ENCODE measurements at regions not wholly inside any gene's neighbourhood (a gene's known extent, or its start where the extent isn't known, plus 50 kb on each side); places are given as distances from the start of the nearest gene placed in this dataset.
"Not testable (repeated sequence)": the region's sequence is repeated elsewhere in the genome, so short reads cannot be mapped to it uniquely, and the experiment has no call there.

- DNase-seq (ENCODE audit: low read depth in 2 of 3, low spot score in 2 of 3): no peak
These were observed 934.4 kb upstream of the SLITRK1 start for GRCh38 chr13:84816567-84817105.

DNA sequence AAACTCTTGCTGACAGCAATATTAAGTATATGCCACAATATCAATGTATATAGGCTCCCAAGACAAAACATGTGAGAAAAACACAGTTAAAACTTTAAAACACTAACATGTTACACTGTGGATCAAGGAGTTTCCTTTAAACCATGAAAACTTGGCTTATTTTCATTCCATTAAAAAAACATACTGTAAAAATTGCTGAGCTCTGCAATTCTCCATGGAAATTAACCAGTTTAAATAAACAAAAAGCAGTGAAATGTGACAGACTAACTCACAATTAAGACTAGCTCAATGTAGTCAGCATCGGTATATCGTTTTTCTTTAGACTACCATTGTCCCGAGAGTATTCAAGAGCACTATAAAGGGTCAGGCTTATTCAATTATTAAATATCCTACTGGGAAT is 930.5 kb upstream of the SLITRK1 start:
- DNase-seq (ENCODE audit: low read depth in 2 of 3, low spot score in 2 of 3): no peak

DNA sequence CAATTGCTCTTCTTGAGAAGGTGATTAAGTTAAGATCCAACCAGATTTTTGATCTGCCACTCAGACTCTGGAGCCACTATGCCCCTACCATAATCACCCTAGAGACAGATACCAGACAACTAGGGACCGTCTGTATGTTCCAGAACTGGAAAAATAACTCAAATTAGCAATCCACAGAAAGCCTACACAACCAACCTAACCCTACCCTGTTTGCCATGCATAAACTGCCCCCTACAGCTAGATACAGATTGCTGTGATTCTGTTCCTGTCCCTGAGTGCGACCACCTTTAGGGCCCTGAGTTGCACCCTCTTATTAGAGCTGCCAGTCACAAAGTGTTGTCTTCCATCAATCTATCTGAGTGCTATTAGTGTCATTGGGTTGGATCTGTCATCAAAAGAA is 929.8 kb upstream of the SLITRK1 start:
- no peak for DNase-seq (ENCODE audit: low read depth in 2 of 3, low spot score in 2 of 3)

DNA sequence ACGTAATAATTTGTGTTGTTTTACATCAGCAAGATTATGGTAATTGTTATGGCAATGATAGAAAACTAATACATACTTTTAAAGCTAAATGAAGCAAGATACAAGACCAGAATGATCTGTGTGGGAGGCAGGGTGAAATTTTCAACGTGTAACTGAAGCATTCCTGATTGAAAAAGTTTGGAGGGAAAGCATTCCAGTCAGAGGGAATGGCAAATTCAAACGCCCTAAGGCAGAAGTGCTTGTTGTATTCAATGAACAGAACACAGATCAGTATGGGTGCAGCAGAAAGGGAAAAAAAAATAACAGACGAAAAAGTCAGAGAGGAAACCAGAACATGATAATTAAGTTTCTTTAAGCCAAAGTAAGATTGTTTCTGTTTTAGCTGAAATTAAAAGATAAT is 928.5 kb upstream of the SLITRK1 start:
- DNase-seq (ENCODE audit: low read depth in 2 of 3, low spot score in 2 of 3): no peak

GRCh38 chr13:84802073-84802472 is 919.8 kb upstream of the SLITRK1 start:
- no peak for DNase-seq (ENCODE audit: low read depth in 2 of 3, low spot score in 2 of 3)

- no peak for DNase-seq (ENCODE audit: low read depth in 2 of 3, low spot score in 2 of 3)
These were observed 902.3 kb upstream of the SLITRK1 start for GRCh38 chr13:84784443-84785153.

GRCh38 chr13:84777316-84777715 is 895.0 kb upstream of the SLITRK1 start:
- DNase-seq (ENCODE audit: low read depth in 2 of 3, low spot score in 2 of 3): no peak

GRCh38 chr13:84776593-84776992 is 894.3 kb upstream of the SLITRK1 start:
- DNase-seq (ENCODE audit: low read depth in 2 of 3, low spot score in 2 of 3): no peak

DNA sequence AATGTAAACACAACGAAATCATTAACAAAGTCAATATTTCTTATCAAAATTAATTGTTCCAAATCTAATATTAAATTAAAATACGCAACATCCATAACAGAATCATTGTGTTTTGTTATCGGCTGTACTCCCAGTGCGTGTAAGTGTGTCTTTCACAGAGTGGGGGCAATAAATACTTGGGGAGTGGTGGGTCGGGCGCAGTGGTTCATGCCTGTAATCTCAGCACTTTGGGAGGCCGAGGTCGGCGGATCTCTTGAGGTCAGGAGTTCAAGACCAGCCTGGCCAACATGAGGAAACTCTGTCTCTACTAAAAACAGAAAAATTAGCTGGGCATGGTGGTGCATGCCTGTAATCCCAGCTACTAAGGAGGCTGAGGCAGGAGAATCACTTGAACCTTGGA is 893.6 kb upstream of the SLITRK1 start:
- not testable (repeated sequence) for DNase-seq (ENCODE audit: low read depth in 2 of 3, low spot score in 2 of 3)

GRCh38 chr13:84774111-84774510 is 891.8 kb upstream of the SLITRK1 start:
- DNase-seq (ENCODE audit: low read depth in 2 of 3, low spot score in 2 of 3): no peak

- DNase-seq (ENCODE audit: low read depth in 2 of 3, low spot score in 2 of 3): no peak
These were observed 878.7 kb upstream of the SLITRK1 start for GRCh38 chr13:84760956-84761355.

DNA sequence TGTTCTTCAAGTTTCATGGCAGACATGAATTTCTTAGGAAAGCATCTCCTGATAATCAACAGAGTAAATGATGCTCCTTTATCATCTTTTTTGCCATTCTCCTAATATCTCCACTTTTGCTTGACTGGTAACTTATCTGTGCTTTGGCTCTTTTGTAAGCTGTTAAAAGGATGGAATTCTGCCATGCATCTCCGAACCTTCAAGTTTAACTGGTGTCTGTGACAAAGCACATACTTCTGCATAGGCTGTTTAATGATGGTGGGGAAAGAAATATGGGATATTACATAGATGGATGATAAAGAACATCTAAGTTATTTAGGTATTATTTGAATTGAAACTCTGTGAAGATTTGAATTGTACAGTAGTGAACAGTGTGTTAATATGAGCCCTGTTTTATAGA is 866.9 kb upstream of the SLITRK1 start:
- no peak for DNase-seq (ENCODE audit: low read depth in 2 of 3, low spot score in 2 of 3)

GRCh38 chr13:84745051-84745551 is 862.8 kb upstream of the SLITRK1 start:
- DNase-seq (ENCODE audit: low read depth in 2 of 3, low spot score in 2 of 3): no peak

DNA sequence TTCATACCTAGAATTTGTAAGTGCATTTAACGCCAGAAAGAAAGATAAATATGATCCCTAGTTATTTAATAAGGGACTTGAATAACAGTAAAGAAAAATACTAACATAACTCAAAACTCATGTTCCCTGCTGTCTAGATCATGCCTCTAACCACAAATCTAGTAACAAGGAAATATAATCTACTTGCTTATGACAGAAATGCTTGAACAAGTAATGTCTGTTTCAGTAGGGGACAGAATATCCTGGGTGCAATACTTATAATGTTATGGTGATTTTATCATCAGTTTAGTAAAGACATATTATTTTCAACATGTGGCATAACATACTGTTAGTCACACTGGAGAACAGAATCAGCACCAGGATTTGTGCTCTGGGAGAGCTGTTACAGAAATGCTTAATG is 861.9 kb upstream of the SLITRK1 start:
- DNase-seq (ENCODE audit: low read depth in 2 of 3, low spot score in 2 of 3): no peak

GRCh38 chr13:84741253-84741652 is 859.0 kb upstream of the SLITRK1 start:
- DNase-seq (ENCODE audit: low read depth in 2 of 3, low spot score in 2 of 3): no peak

GRCh38 chr13:84739021-84739420 is 856.7 kb upstream of the SLITRK1 start:
- no peak for DNase-seq (ENCODE audit: low read depth in 2 of 3, low spot score in 2 of 3)

DNA sequence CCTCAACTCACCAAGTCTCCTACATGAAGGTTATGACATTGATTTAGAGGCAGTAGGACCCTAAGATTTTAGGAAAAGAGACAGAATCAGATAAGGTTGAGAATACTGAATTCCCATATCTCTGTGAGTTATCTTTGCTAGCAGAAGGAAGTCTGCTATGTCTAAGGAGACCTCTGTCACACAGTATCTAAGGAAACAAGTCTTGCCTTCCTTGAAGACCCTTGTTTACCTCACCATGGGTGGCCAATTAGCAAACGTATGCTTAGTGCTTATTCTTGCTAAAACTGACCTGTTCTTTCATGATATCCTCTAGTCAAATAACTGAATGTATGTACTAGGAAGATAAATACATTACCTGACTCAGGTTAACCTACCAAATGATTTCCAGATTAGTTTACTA is 855.4 kb upstream of the SLITRK1 start:
- no peak for DNase-seq (ENCODE audit: low read depth in 2 of 3, low spot score in 2 of 3)

GRCh38 chr13:84730376-84730775 is 848.1 kb upstream of the SLITRK1 start:
- DNase-seq (ENCODE audit: low read depth in 2 of 3, low spot score in 2 of 3): no peak

GRCh38 chr13:84705982-84706710 is 823.9 kb upstream of the SLITRK1 start:
- DNase-seq (ENCODE audit: low read depth in 2 of 3, low spot score in 2 of 3): no peak

DNA sequence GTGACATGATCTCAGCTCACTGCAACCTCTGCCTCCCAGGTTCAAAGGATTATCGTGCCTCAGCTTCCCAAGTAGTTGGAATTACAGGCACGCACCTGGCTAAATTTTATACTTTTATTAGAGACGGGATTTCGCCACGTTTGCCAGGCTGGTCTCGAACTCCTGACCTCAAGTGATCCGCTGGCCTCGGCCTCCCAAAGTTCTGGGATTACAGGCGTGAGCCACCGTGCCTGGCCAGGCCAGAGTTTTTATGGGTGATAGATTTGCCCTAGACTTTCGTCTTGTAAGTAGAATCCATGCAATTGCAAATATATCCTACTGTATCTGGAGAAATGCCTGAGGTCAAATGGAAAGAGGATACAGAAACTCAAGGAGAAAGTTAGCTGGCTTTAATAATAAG is 819.9 kb upstream of the SLITRK1 start:
- no peak for DNase-seq (ENCODE audit: low read depth in 2 of 3, low spot score in 2 of 3)

DNA sequence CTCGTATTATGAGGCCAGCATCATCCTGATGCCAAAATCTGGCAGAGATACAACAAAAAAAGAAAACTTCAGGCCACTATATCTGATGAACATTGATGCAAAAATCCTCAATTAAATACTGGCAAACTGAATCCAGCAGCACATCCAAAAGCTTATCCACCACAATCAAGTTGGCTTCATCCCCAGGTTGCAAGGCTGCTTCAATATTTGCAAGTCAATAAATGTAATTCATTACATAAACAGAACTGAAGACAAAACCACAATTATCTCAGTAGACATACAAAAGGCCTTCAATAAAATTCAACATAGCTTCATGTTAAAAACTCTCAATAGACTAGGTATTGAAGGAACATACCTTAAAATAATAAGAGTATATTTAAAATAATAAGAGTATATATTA is 815.3 kb upstream of the SLITRK1 start:
- not testable (repeated sequence) for DNase-seq (ENCODE audit: low read depth in 2 of 3, low spot score in 2 of 3)

DNA sequence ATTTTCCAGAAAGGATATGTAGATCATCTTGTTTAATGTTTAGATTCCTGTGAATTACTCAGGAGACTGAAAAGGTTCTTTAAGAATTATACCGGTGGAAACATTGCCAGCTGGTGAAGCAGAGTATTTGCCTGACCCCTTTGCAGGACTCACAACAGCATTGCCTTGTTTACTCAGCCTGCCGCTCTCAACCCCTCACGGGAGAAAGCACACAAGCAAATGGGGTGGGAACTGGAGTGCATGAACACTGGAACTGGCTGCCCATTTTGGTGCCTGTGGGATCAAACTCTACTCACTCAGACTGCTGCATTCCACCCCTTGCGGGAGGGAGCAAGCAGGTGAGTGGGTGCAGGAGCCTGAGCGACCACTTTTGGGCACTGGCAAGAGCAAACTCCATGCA is 804.7 kb upstream of the SLITRK1 start:
- no peak for DNase-seq (ENCODE audit: low read depth in 2 of 3, low spot score in 2 of 3)
